ENCODE measurements at regions not wholly inside any gene's neighbourhood (a gene's known extent, or its start where the extent isn't known, plus 50 kb on each side); places are given as distances from the start of the nearest gene placed in this dataset.

DNA sequence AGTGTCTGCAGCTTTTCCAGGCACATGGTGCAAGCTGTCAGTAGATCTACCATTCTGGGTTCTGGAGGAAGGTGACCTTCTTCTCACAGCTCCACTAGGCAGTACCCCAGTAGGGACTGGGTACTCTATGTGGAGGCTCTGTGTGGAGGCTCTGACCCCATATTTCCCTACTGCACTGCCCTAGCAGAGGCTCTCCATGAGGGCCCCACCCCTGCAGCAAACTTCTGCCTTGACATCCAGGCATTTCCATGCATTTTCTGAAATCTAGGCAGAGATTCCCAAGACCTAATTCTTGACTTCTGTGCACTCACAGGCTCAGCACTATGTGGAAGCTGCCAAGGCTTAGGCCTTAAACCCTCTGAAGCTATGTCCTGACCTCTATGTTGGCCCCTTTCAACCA, 1060.0 kb downstream of the NAALADL2 start:
- Histone ChIP-seq H3K79me2 (ENCODE audit: insufficient read depth, low read length) (no peaks in the 10 kb centered on the region), H3K36me3 (ENCODE audit: insufficient read depth, low read length) (no peaks in the 10 kb centered on the region), H3K9ac (ENCODE audit: low read depth, low read length) (no peak overlapping the region), H3K27me3 (ENCODE audit: insufficient read depth, low read length, poor library complexity) (no peaks in the 10 kb centered on the region), H4K20me1 (ENCODE audit: insufficient read depth, low read length) (no peaks in the 10 kb centered on the region), H3K27ac (ENCODE audit: low read length) (no peak overlapping the region), H3K9me3 (ENCODE audit: insufficient read depth, low read length, severe bottlenecking) (peaks cover 10% of the 10 kb centered on the region), H3K4me2 (ENCODE audit: insufficient read depth, low read length) (no peak overlapping the region), H2AFZ (ENCODE audit: low read depth, low read length) (no peak overlapping the region), H3K4me3 (ENCODE audit: low read depth in 1 of 2, low read length in 2 of 2) (no peak overlapping the region), H3K4me1 (ENCODE audit: insufficient read depth, low read length) (no peaks in the 10 kb centered on the region)
- no peak for DNase-seq
- no peak for ATAC-seq (ENCODE audit: insufficient read depth, low read depth)
- no peak for TF ChIP-seq EZH2 (IDR thresholded peaks at IDR 0.05; ENCODE audit: borderline replicate concordance, low read depth, low read length, severe bottlenecking)
- TF ChIP-seq, protein P1, sequence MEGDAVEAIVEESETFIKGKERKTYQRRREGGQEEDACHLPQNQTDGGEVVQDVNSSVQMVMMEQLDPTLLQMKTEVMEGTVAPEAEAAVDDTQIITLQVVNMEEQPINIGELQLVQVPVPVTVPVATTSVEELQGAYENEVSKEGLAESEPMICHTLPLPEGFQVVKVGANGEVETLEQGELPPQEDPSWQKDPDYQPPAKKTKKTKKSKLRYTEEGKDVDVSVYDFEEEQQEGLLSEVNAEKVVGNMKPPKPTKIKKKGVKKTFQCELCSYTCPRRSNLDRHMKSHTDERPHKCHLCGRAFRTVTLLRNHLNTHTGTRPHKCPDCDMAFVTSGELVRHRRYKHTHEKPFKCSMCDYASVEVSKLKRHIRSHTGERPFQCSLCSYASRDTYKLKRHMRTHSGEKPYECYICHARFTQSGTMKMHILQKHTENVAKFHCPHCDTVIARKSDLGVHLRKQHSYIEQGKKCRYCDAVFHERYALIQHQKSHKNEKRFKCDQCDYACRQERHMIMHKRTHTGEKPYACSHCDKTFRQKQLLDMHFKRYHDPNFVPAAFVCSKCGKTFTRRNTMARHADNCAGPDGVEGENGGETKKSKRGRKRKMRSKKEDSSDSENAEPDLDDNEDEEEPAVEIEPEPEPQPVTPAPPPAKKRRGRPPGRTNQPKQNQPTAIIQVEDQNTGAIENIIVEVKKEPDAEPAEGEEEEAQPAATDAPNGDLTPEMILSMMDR (IDR thresholded peaks at IDR 0.05; ENCODE audit: borderline replicate concordance, extremely low read depth, low read length, poor library complexity, severe bottlenecking): no peak

DNA sequence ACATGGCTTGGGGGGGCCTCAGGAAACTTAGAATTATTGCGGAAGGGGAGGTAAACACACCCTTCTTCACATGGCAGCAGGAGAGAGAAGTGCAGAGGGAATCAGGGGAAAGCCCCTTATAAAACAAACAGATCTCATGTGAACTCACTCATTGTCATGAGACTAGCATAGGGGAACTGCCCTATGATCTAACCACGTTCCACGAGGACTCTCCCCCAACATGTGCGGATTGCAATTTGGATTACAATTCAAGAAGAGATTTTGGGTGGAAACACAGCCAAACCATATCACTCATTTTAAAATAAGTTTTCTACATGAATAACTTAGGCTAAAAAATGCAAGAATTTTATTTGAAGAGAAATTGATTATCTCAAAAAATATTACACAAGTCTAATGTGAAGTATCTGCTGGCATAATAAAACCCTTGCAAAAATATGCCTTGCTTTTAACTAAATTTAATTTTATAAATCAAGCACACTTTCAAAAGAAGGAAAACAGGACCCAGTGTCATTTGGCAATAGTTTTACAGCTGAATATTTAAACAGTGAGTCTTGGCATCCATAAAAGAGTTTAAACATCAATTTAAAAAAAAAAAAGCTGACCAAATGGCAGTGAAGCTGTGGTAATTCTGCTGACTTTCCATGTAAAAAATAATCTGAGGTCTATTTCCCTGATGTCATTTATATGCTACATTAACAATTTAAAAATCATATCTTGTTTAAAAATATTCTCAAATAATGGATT, 1057.2 kb downstream of the NAALADL2 start:
- no peaks in the 10 kb centered on the region for H3K36me3 ChIP-seq (ENCODE audit: insufficient read depth, low read length)
- no peak overlapping the region for H3K9ac ChIP-seq (ENCODE audit: low read depth, low read length)
- H3K9me3 ChIP-seq (ENCODE audit: insufficient read depth, low read length, severe bottlenecking): peaks cover 10% of the 10 kb centered on the region
- H4K20me1 ChIP-seq (ENCODE audit: insufficient read depth, low read length): no peaks in the 10 kb centered on the region
- H3K4me1 ChIP-seq (ENCODE audit: insufficient read depth, low read length): no peaks in the 10 kb centered on the region
- no peak overlapping the region for H3K27ac ChIP-seq (ENCODE audit: low read length)
- ATAC-seq (ENCODE audit: insufficient read depth, low read depth) (no peak), DNase-seq (no peak)
- H3K4me2 ChIP-seq (ENCODE audit: insufficient read depth, low read length): no peak overlapping the region
- no peak overlapping the region for H2AFZ ChIP-seq (ENCODE audit: low read depth, low read length)
- no peak overlapping the region for H3K4me3 ChIP-seq (ENCODE audit: low read depth in 1 of 2, low read length in 2 of 2)
- TF ChIP-seq, protein P1 (IDR thresholded peaks at IDR 0.05; ENCODE audit: borderline replicate concordance, extremely low read depth, low read length, poor library complexity, severe bottlenecking): no peak
- no peak for TF ChIP-seq EZH2 (IDR thresholded peaks at IDR 0.05; ENCODE audit: borderline replicate concordance, low read depth, low read length, severe bottlenecking)
- no peaks in the 10 kb centered on the region for H3K79me2 ChIP-seq (ENCODE audit: insufficient read depth, low read length)
- no peaks in the 10 kb centered on the region for H3K27me3 ChIP-seq (ENCODE audit: insufficient read depth, low read length, poor library complexity)

DNA sequence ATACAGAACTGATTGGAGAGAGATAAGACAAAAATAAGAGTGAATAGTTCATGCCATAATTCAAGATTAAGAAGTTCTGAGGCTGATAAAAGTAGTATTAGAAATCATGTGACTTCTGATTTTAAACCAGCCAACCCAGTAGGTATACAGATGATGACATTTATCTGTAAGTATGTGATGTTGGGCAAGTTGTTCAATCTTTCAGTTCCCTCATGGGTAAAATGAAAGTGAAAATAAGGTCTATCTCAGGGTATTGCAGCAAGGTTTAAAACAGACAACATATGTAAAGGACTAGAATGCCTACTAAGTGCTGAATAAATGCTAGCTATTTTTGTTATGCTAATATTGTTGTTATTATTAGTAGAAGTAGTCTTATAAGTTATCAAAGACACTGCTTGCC, 1055.7 kb downstream of the NAALADL2 start:
- Histone ChIP-seq H3K79me2 (ENCODE audit: insufficient read depth, low read length) (no peaks in the 10 kb centered on the region), H3K4me1 (ENCODE audit: insufficient read depth, low read length) (no peaks in the 10 kb centered on the region), H3K9me3 (ENCODE audit: insufficient read depth, low read length, severe bottlenecking) (peaks cover 10% of the 10 kb centered on the region), H4K20me1 (ENCODE audit: insufficient read depth, low read length) (no peaks in the 10 kb centered on the region), H3K4me3 (ENCODE audit: low read depth in 1 of 2, low read length in 2 of 2) (no peak overlapping the region), H3K27me3 (ENCODE audit: insufficient read depth, low read length, poor library complexity) (no peaks in the 10 kb centered on the region), H3K9ac (ENCODE audit: low read depth, low read length) (no peak overlapping the region), H3K4me2 (ENCODE audit: insufficient read depth, low read length) (no peak overlapping the region), H2AFZ (ENCODE audit: low read depth, low read length) (no peak overlapping the region), H3K27ac (ENCODE audit: low read length) (no peak overlapping the region), H3K36me3 (ENCODE audit: insufficient read depth, low read length) (no peaks in the 10 kb centered on the region)
- no peak for DNase-seq
- ATAC-seq (ENCODE audit: insufficient read depth, low read depth): no peak
- no peak for TF ChIP-seq EZH2 (IDR thresholded peaks at IDR 0.05; ENCODE audit: borderline replicate concordance, low read depth, low read length, severe bottlenecking)
- TF ChIP-seq, protein P1 (IDR thresholded peaks at IDR 0.05; ENCODE audit: borderline replicate concordance, extremely low read depth, low read length, poor library complexity, severe bottlenecking): no peak
